NOMO-1 treated with DMSO at 0.1 percent for 48 hours (cell line): ENCODE measurements at regions not wholly inside any gene's neighbourhood (a gene's known extent, or its start where the extent isn't known, plus 50 kb on each side); places are given as distances from the start of the nearest gene placed in this dataset.

Experiments
- DNase-seq: peaks from one replicate; lab custom pipeline; 2025; ENCODE audit not compliant: unreplicated experiment; lab: John Stamatoyannopoulos, UW

DNA sequence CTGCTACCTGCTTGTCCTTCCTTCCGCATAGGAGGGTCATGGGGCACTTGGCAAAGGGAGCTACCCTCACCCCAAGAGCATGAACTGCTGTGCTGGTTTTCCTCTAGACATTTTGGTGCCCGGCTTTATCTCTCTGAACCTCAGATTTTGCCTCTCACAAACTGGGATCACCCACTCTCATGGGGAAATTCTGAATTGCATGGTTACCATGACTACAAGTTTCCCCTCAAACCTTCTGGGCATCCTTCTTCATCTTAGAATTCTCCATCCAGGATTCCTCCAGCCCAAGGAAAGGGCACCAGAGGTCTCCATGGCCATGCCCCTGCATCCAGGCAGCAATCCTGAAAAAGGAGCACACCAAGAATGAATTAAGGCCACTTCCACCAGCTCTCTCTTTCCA is 180.1 kb upstream of the NECTIN1 start:
- no peak for DNase-seq

DNA sequence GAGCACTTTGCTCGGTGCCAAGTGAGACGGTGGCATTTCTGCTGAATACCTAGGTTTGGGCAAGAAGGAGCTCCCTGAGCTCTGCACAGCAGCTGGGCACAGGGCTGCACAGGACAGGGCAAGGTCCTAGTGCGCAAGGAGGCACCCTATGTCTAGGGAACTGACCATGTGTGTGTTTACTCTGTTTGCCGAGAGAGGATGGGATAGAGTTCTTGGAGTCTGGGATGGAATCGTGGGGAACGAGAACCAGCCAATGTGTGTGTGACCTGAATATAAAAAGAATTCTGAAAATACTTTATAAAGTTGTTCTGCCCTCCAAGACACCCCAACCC is 179.5 kb upstream of the NECTIN1 start:
- DNase-seq: no peak

DNA sequence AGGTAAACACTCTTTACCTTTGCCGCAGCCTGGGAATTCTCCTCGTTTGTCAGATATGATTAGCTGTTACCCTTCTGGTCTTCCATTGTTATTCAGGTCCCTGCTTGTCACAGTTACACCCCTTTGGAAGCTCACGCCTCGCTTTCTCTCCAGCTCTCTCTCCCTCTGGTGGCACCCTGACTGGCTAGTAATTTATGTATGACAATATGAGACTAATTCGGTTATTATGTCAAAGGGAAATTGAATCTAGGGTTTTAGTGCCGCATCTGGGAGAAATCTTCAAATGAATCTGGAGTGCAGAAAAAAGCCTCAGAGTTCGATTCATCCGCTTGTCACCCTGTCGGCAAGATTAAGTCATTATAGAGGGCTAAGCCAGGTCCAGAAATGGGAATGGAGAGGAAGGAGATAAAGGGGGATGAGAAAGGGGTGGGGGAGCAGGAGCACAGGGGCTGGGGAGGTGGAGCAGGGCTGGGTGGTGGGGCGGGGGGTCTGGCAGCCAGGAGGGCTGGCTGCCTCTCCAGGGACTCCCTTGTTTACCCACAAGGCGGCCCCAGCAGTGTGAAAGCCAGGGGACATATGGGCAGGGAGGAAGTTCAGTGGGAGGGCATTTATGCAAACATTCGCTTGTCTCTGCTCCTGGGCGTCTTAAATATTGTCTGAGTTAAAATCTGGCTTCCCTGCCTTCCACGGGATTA is 179.0 kb upstream of the NECTIN1 start:
- no peak for DNase-seq

DNA sequence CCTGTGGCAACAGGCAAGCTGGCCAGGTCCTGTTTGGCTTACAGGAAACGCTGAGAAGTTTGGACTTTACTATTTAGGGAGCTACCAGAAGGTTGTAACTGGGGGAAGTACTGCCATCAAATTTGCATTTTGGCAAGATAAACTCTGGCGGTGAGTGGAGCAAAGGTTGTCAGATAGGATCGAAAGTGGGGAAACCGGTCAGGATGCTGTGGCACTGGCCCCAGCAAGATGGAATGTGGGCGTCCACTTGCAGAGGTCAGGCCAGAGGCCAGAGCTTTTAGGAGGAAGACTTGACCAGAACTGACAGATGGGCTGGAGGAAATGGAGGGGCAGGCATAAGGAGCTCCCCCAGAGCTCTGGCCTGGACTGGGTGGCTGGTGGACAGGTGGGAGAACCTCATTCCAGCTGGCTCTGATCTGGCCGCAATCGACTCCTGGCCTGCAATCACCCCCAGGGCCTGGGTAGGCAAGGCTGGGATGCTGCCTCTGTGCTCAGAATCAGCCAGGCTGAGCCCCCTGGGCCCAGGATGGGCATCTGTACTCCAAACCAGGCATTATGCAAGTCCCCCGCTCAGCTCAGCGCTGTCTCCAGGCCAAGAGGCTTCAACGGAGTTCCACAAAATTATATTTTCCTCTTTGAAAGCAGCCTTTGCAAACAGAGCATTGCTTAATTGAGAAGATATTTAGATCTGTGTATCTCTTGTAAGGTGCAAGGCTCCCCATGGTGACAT is 178.3 kb upstream of the NECTIN1 start:
- no peak for DNase-seq

DNA sequence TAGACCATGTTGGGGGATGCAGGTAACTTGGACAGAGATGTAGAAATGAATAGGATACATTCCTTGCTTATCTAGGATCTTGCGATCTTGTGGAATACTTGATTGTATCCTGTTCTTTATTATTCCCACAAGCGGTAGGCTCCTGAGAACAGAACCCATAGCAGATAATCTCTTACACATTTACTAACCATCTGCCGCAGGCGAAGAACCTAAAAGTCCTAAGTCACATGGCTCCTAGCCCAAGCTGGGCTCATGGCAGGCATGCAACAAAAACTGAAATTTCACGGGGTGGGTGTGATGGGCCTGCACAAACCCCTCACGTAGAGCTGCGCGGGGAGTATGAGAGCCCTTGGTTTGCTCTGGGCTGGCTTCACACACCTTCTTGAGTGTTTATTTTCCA is 177.4 kb upstream of the NECTIN1 start:
- no peak for DNase-seq

DNA sequence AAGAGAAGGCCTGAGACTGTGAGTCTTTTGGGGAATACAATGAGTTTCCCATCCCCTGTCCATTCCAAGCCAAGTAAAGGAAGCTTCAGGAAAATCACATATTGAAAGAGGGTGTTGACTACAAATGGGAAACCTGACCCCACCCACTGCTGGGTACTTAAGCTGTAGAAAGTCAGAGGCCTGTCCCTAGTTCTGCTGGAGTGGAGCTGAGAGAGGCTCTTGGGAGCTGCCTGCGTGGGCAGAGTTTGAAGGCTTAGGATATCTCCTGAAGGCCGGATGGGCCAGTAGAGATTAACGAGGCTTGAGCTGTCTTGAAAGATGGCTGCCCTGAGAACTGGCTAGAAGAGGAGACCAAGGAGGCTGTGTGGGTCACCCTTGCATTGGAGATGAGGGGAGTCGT is 176.2 kb upstream of the NECTIN1 start:
- DNase-seq: no peak

DNA sequence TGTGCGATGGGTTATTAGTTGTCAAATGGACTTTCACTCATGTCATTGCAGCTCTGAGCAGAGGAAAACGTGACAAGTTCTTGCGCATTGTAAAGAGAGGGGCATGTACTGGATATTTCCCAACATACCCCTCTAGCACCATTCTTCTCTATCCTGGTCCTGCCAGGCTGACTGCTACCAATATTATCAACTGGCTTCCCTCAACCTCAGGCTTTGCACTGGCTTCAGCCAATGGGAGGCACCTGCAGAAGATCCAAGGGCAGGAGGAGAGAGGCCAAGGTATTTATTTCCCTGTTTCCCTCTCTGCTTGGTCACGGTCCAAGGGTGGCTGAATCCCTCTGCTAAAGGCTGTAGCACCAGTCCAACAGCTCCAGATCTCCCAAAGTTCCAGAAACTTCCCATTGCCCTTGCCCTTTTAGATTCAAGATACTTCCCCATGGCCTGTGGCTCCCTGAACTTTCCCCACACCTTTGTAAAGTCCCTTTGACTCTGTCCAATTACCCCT is 175.6 kb upstream of the NECTIN1 start:
- DNase-seq: no peak

DNA sequence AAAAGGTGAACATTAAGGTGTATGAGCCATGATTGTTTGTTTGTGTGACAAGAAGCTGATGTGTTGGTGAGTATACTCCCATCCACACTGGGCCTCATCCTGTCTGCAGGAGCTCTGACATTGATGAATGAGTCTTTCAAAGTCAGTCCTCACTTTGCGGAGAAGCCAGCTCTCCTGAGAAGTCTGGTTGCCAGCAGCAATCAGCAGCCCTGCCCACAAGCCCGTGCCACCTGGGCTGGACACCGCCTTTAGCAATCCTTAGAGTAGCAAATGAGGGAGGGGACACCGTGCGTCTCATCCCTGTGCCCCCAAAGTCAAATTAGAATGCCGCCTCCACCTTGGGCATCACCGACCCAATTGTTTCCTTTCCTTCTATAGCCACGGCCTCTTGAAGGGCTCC is 174.8 kb upstream of the NECTIN1 start:
- DNase-seq: no peak

DNA sequence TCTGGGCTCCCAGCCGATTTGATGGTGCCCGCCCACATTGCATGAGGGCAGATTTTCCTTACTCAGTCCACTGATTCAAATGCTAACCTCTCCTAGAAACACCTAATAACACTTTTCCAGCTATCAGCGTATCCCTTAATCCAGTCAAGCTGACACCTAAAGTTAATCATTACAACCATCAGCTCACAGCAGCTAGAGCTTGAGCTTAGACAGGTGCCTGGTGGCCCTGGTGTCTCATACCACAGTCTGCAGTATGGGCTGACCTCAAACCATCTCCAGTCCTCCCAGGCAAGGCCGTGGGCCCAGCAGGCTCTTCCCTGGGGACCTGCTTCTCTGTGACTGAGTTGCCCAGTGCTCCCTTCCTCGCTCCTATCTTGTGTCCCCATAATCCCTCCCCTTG is 174.4 kb upstream of the NECTIN1 start:
- DNase-seq: no peak

DNA sequence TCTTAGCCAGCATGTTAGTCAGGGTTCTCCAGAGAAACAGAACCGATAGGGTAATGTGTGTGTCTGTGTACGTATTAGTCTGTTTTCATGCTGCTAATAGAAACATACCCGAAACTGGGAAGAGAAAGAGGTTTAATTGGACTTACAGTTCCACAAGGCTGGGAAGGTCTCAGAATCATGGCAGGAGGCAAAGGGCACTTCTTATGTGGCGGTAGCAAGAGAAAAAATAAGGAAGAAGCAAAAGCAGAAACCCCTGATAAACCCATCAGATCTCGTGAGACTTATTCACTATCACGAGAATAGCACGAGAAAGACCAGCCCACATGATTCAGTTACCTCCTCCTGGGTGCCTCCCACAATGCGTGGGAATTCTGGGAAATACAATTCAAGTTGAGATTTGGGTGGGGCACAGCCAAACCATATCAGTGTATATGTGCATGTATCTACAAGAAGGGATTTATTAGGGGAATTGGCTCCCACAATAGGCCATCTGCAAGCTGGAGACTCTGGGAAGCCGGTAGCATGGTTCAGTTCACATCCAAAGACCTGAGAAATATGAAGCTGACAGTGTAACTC is 173.7 kb upstream of the NECTIN1 start:
- no peak for DNase-seq

DNA sequence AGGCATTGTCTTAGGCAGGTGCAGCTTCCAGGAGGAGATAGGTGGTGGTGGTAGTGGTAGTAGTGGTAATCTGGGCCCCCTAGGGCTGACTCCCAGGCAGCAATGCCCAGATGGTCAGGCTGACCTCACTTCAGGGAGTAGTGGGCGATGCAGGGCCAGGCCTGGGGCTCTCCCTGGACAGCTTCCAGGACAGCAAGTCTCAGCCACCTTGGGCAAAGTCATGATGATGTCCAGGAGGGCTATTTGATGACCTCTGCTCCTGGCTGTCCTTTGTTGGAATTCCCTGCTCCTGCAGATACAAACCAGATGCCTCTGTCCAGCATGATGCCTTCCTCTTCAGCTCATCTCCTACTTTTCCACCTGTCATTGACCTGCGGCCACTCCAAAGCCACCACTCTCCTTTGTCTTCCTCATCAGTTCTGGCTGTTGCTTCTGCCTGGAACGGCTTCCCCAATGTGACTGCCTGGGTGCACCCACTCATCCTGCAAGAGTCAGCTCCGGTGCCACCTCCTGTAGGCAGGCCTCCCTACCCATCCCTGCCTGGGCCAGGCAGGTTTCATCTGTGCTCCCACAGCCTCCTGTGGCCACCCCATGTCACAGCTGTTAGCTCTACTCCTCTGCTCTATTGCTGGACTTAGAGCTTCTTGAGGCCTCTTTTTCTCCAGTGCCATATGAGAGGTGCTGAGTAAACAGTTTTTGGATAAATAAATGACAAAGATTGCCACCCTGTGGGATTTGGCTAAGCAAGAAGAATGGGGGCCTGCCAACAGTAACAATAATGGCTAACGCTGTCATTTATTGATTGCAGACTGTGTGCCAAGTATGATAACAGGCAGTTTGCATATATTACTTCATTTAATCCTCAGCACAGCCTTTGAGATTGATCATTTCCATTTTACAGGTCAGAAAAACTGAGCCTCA is 172.9 kb upstream of the NECTIN1 start:
- no peak for DNase-seq

DNA sequence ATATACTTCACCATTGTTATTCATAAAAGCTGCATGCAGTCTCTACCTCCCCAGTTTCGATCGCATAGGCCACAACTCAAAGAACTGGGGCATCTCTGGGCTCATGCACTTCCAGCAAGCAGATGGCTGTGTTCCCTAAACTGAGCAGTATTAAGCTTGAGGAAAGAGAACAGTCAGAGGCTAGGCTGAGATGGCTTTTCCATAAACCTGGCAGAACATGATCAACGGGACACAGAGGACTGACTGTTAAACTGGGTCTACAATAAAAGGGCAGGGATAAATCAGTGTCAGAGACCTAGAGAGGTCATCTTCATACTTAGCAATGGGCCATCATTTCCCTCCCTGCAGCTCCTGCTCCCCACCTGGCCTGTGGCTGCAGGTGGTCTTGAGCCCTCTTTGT is 171.0 kb upstream of the NECTIN1 start:
- no peak for DNase-seq

DNA sequence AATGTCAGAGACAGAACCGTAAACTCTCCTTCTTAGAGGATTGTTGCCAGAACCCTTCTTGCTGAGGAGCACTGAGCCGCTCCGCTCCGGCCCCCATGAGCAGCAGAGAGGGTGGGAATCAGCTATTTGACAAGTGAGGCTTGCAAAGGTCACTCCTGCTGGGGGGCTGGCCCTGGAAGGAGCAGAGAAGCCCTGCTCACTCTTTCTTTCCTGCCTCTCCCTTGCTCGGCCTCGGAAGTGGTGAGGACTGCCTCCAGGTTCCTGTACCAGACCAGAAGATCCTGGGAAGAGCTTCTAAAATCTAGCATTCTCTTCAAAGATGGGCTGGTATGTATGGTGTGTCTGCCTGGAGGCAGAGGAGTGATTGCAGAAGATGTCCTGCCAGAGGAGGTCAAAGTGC is 168.6 kb upstream of the NECTIN1 start:
- no peak for DNase-seq

DNA sequence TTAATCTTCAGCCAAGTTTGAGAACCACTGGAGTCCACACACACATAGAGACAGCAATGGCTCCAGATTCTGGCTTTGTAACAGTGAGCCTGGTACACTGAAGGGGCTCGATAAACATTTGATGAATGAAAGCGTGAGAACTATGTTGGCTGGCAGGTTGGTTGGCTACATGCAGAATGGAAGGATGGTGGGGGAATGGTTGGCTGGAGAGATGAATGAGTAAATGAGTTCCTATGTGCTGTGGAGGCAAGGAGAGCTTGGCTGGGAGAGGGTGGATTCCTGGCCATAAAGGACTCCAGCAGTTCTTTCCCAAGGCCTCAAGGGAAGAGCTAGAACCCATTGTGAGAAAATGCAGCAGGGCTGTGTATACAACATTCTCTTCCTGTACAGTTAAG is 168.0 kb upstream of the NECTIN1 start:
- DNase-seq: no peak

DNA sequence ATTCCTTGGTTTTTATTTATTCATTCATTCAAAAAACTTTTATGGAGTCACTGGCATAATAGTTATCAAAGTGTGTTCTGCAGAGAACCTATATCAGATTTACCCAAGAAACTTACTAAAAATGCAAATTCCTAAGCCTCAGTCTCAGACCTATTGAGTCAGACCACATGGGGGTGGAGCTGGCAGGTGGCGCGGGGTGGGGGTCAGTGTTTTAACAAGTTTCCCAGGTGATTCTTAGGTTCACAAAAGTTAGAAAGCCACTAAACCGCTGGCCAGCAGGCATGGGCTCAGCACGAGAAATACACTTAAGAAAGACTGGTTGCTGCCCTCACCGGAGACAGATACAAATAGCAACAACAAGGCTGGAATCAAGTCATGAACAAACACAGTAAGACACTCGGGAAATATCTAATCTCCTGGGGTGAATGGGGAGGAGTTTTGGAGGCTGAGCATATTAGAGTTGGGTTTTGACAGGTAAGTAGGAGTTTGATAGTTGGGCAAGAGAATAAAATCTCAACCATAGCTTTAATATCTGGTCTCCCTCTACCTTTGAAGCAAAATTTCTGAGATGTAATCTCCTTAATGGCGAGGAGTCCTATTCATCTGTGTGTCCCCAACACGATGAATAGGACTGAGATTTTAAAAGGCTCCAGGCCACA is 167.5 kb upstream of the NECTIN1 start:
- no peak for DNase-seq

DNA sequence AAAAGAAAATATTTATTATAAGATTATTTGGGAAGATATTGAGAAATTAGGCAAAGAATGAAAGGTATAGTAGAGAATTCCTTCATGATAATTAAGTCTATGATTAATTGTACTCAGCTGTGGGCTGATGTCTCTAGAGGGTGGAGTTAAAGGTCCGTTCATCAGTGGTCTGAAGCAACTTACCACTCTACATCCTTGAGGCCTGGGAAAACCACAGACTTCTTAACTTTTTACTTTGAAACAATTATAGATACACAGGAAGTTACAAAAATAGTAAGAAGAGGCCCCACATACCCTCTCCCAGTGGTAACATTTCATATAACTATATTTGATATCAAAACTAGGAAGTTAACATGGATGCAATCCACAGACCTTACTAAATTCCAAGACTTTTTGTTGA is 167.0 kb upstream of the NECTIN1 start:
- peak; percentile 86 for DNase-seq

DNA sequence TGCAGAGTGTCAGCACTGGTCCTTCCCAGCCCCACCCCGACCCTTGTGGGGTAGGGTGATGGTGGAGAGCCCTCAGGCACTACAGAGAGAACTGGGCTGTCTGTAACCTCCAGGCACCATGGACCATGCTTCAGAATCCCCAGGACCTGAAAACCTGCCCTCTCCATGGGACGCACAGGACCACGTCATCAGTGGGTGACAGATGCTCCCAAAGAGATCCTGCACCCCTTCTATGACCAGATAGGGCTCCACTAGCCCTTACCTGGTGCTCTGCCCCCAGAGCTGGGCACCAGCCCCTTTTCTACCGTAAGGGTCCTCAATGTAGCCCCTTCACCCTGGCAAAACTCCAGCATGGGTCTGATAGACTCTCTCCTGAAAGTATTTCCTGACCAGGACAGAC is 165.9 kb upstream of the NECTIN1 start:
- DNase-seq: no peak

DNA sequence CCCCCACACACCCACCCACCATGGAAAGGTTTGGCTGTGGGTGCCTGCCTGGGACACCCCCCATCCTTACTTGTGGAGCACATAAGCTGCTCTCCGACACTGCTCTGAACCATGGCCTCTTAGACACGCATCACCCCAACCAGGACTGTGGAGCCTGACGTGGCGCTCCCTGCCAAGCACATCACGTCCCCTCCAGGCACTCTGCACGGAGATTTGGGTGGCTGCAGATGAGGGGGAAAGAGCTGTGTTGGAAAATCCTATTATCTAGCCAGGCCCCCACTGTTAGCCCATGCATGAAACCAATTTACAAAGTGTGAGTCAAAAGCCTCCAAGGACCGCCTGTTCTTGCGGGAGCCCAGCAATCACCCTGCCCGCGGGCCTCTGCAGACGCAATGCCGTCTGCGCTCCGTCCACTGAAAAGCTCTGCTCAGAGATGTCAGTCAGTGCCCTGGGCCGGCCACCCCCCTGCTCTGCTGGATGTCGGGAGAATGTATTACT is 163.4 kb upstream of the NECTIN1 start:
- DNase-seq: no peak

DNA sequence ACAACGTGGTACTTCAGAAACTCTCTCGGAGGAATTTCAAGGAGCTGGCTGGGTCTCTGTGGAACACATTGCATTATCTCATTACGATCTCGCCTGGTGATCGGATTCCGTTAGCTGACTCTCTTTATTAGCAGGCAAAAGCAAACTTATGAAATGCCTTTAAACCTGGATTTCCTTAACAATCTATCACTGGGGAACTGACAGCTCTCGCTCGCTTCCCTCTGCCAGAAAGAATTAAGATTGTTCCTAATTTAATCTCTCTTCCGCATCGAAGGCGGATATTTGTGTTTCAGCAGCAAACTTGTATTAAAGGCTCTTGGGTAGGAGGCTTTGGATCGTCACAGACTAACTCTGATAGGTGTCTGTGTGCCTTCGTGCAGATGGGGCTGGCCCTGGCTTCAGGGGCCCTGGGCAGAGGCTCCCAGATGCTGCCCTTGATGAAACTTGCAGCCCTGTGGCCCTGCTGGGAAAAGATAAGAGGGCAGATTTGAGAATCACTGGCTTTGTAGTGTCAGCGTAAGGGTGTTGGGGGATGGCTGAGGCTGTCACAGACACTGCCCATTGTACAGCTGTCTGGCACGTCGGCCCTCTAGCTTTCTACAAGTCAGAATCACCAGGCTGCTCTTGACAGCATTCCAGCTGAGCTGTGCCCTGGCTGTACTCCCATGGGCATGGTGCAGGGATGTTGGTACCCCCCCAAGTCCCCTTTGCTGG is 162.2 kb upstream of the NECTIN1 start:
- DNase-seq: peak; percentile 47

DNA sequence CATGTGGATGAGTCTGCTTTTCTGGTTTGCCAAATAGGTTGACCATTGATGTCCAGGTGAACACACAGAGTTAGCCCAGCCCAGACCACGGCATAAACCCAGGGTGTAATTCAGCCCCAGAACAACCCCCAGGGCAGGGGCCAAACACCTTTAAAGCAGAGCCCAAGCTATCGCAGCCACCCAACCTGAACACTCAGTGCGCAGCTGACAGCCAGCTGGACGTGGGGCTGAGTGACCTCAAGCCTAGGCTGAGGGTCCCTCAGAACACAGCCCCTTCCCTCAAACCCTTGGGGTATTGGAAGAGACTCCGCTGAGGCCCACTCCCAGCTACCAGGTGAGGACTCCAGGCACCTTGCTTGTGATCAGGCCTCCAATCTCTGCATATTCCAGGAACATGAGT is 161.5 kb upstream of the NECTIN1 start:
- no peak for DNase-seq
